ENCODE measurements at regions not wholly inside any gene's neighbourhood (a gene's known extent, or its start where the extent isn't known, plus 50 kb on each side); places are given as distances from the start of the nearest gene placed in this dataset.
A peak's percentile ranks its signal among the peaks of the same experiment; 100 is the strongest.
"Not testable (repeated sequence)": the region's sequence is repeated elsewhere in the genome, so short reads cannot be mapped to it uniquely, and the experiment has no call there.

- Histone ChIP-seq H3K36me3 (ENCODE audit: control insufficient read depth in 4 of 4, insufficient read depth in 4 of 4, low read length in 3 of 4) (no peaks in the 10 kb centered on the region), H3K4me1 (ENCODE audit: control extremely low read depth in 1 of 4, control insufficient read depth in 4 of 4, insufficient read depth in 4 of 4, low read length in 3 of 4) (peaks cover 0 to 15% (median 7%) of the 10 kb centered on the region in 4 experiments), H3K4me3 (ENCODE audit: control insufficient read depth in 1 of 7, extremely low read depth in 1 of 7, insufficient read depth in 4 of 7, low read depth in 2 of 7, low read length in 6 of 7) (no peak overlapping the region), H3K27me3 (replicated peaks in 2 of 5; ENCODE audit: control insufficient read depth in 4 of 5, insufficient read depth in 5 of 5, low read length in 4 of 5) (peaks cover 0 to 8% (median 0%) of the 10 kb centered on the region in 5 experiments), H3K27ac (ENCODE audit: insufficient read depth in 1 of 2, low read depth in 1 of 2, low read length in 2 of 2, poor library complexity in 1 of 2, severe bottlenecking in 2 of 2) (no peak overlapping the region), H3K9me3 (ENCODE audit: control extremely low read depth in 1 of 5, control insufficient read depth in 4 of 5, insufficient read depth in 2 of 5, low read depth in 1 of 5, low read length in 4 of 5) (no peaks in the 10 kb centered on the region)
- WGBS (ENCODE audit: insufficient coverage) = 80% methylated on average over 1 of the region's 2 CpGs
- POLR2A ChIA-PET = no interaction called here
- CTCF ChIA-PET = interaction anchor here (0.6 to 1.2 kb wide), 2 partner anchors 88 to 263 kb away, joined by 3 read pairs; no protein-coding TSS in a partner anchor
- no peak for DNase-seq
These were observed 252.9 kb downstream of the RNF152 start for GRCh38 chr18:61639886-61640285.

GRCh38 chr18:61637905-61638595 lies 254.8 kb downstream of the RNF152 start:
- 100% methylated on average over 2 of the region's 4 CpGs for WGBS (ENCODE audit: insufficient coverage)
- ChIA-PET POLR2A (no interaction called here), CTCF (interaction anchor here (0.8 to 2.2 kb wide), 7 partner anchors 28 to 494 kb away, joined by 3 to 20 read pairs (median 4); no protein-coding TSS in a partner anchor)
- Histone ChIP-seq H3K27me3 (replicated peaks in 2 of 5; ENCODE audit: control insufficient read depth in 4 of 5, insufficient read depth in 5 of 5, low read length in 4 of 5) (peaks cover 0 to 8% (median 0%) of the 10 kb centered on the region in 5 experiments), H3K9me3 (ENCODE audit: control extremely low read depth in 1 of 5, control insufficient read depth in 4 of 5, insufficient read depth in 2 of 5, low read depth in 1 of 5, low read length in 4 of 5) (no peaks in the 10 kb centered on the region), H3K4me1 (ENCODE audit: control extremely low read depth in 1 of 4, control insufficient read depth in 4 of 4, insufficient read depth in 4 of 4, low read length in 3 of 4) (peaks cover 0 to 7% (median 0%) of the 10 kb centered on the region in 4 experiments), H3K36me3 (ENCODE audit: control insufficient read depth in 4 of 4, insufficient read depth in 4 of 4, low read length in 3 of 4) (no peaks in the 10 kb centered on the region), H3K27ac (ENCODE audit: insufficient read depth in 1 of 2, low read depth in 1 of 2, low read length in 2 of 2, poor library complexity in 1 of 2, severe bottlenecking in 2 of 2) (no peak overlapping the region), H3K4me3 (ENCODE audit: control insufficient read depth in 1 of 7, extremely low read depth in 1 of 7, insufficient read depth in 4 of 7, low read depth in 2 of 7, low read length in 6 of 7) (no peak overlapping the region)
- DNase-seq = no peak

GRCh38 chr18:61637319-61637718 lies 255.5 kb downstream of the RNF152 start:
- Histone ChIP-seq H3K36me3 (ENCODE audit: control insufficient read depth in 4 of 4, insufficient read depth in 4 of 4, low read length in 3 of 4) (no peaks in the 10 kb centered on the region), H3K27me3 (replicated peaks in 2 of 5; ENCODE audit: control insufficient read depth in 4 of 5, insufficient read depth in 5 of 5, low read length in 4 of 5) (peaks cover 0 to 8% (median 0%) of the 10 kb centered on the region in 5 experiments), H3K27ac (ENCODE audit: insufficient read depth in 1 of 2, low read depth in 1 of 2, low read length in 2 of 2, poor library complexity in 1 of 2, severe bottlenecking in 2 of 2) (no peak overlapping the region), H3K9me3 (ENCODE audit: control extremely low read depth in 1 of 5, control insufficient read depth in 4 of 5, insufficient read depth in 2 of 5, low read depth in 1 of 5, low read length in 4 of 5) (no peaks in the 10 kb centered on the region), H3K4me3 (ENCODE audit: control insufficient read depth in 1 of 7, extremely low read depth in 1 of 7, insufficient read depth in 4 of 7, low read depth in 2 of 7, low read length in 6 of 7) (no peak overlapping the region), H3K4me1 (ENCODE audit: control extremely low read depth in 1 of 4, control insufficient read depth in 4 of 4, insufficient read depth in 4 of 4, low read length in 3 of 4) (peaks cover 0 to 7% (median 0%) of the 10 kb centered on the region in 4 experiments)
- no peak for DNase-seq
- ChIA-PET CTCF (interaction anchor here (0.8 to 2.2 kb wide), 11 partner anchors 15 to 497 kb away, joined by 3 to 20 read pairs (median 4); no protein-coding TSS in a partner anchor), POLR2A (no interaction called here)
- 100% methylated on average over 8 of the region's 8 CpGs for WGBS (ENCODE audit: insufficient coverage)

GRCh38 chr18:61635901-61636528 lies 256.8 kb downstream of the RNF152 start:
- peak; percentile 44 to 68 (median 62) for DNase-seq
- H3K4me3 ChIP-seq (ENCODE audit: control insufficient read depth in 1 of 7, extremely low read depth in 1 of 7, insufficient read depth in 4 of 7, low read depth in 2 of 7, low read length in 6 of 7) = no peak overlapping the region

GRCh38 chr18:61628085-61628484 lies 264.7 kb downstream of the RNF152 start:
- Histone ChIP-seq H3K27ac (ENCODE audit: insufficient read depth in 1 of 2, low read depth in 1 of 2, low read length in 2 of 2, poor library complexity in 1 of 2, severe bottlenecking in 2 of 2) (no peak overlapping the region), H3K4me1 (ENCODE audit: control extremely low read depth in 1 of 4, control insufficient read depth in 4 of 4, insufficient read depth in 4 of 4, low read length in 3 of 4) (no peaks in the 10 kb centered on the region), H3K9me3 (ENCODE audit: control extremely low read depth in 1 of 5, control insufficient read depth in 4 of 5, insufficient read depth in 2 of 5, low read depth in 1 of 5, low read length in 4 of 5) (no peaks in the 10 kb centered on the region), H3K36me3 (ENCODE audit: control insufficient read depth in 4 of 4, insufficient read depth in 4 of 4, low read length in 3 of 4) (no peaks in the 10 kb centered on the region), H3K27me3 (replicated peaks in 2 of 5; ENCODE audit: control insufficient read depth in 4 of 5, insufficient read depth in 5 of 5, low read length in 4 of 5) (peaks cover 0 to 3% (median 0%) of the 10 kb centered on the region in 5 experiments), H3K4me3 (ENCODE audit: control insufficient read depth in 1 of 7, extremely low read depth in 1 of 7, insufficient read depth in 4 of 7, low read depth in 2 of 7, low read length in 6 of 7) (no peak overlapping the region)
- CTCF ChIA-PET = interaction anchor here (1.0 to 1.7 kb wide), 2 partner anchors 11 to 273 kb away, joined by 3 to 4 read pairs; no protein-coding TSS in a partner anchor
- no peak for DNase-seq
- 29% methylated on average over 3 of the region's 3 CpGs for WGBS (ENCODE audit: insufficient coverage)
- POLR2A ChIA-PET = no interaction called here

More at GRCh38 chr18:61635901-61636528, 256.8 kb downstream of the RNF152 start:
- peaks cover 0 to 8% (median 0%) of the 10 kb centered on the region in 5 experiments for H3K27me3 ChIP-seq (replicated peaks in 2 of 5; ENCODE audit: control insufficient read depth in 4 of 5, insufficient read depth in 5 of 5, low read length in 4 of 5)
- H3K27ac ChIP-seq (ENCODE audit: insufficient read depth in 1 of 2, low read depth in 1 of 2, low read length in 2 of 2, poor library complexity in 1 of 2, severe bottlenecking in 2 of 2) = no peak overlapping the region
- no peaks in the 10 kb centered on the region for H3K36me3 ChIP-seq (ENCODE audit: control insufficient read depth in 4 of 4, insufficient read depth in 4 of 4, low read length in 3 of 4)
- 24% methylated on average over 7 of the region's 7 CpGs for WGBS (ENCODE audit: insufficient coverage)
- ChIA-PET POLR2A (no interaction called here), CTCF (interaction anchor here (0.6 to 3.1 kb wide), 11 partner anchors 9 to 497 kb away, joined by 3 to 20 read pairs (median 6); no protein-coding TSS in a partner anchor)
- H3K4me1 ChIP-seq (ENCODE audit: control extremely low read depth in 1 of 4, control insufficient read depth in 4 of 4, insufficient read depth in 4 of 4, low read length in 3 of 4) = peaks cover 0 to 7% (median 0%) of the 10 kb centered on the region in 4 experiments
- H3K9me3 ChIP-seq (ENCODE audit: control extremely low read depth in 1 of 5, control insufficient read depth in 4 of 5, insufficient read depth in 2 of 5, low read depth in 1 of 5, low read length in 4 of 5) = no peaks in the 10 kb centered on the region

- H3K27me3 ChIP-seq (replicated peaks in 2 of 5; ENCODE audit: control insufficient read depth in 4 of 5, insufficient read depth in 5 of 5, low read length in 4 of 5); H3K36me3 ChIP-seq (ENCODE audit: control insufficient read depth in 4 of 4, insufficient read depth in 4 of 4, low read length in 3 of 4); POLR2A ChIA-PET; H3K9me3 ChIP-seq (ENCODE audit: control extremely low read depth in 1 of 5, control insufficient read depth in 4 of 5, insufficient read depth in 2 of 5, low read depth in 1 of 5, low read length in 4 of 5); H3K4me3 ChIP-seq (ENCODE audit: control insufficient read depth in 1 of 7, extremely low read depth in 1 of 7, insufficient read depth in 4 of 7, low read depth in 2 of 7, low read length in 6 of 7); DNase-seq; H3K27ac ChIP-seq (ENCODE audit: insufficient read depth in 1 of 2, low read depth in 1 of 2, low read length in 2 of 2, poor library complexity in 1 of 2, severe bottlenecking in 2 of 2); H3K4me1 ChIP-seq (ENCODE audit: control extremely low read depth in 1 of 4, control insufficient read depth in 4 of 4, insufficient read depth in 4 of 4, low read length in 3 of 4): not testable (repeated sequence)
- 97% methylated on average over 3 of the region's 3 CpGs for WGBS (ENCODE audit: insufficient coverage)
- CTCF ChIA-PET = interaction anchor here (1.2 kb wide), 1 partner anchor 43 kb away, joined by 3 read pairs; no protein-coding TSS in a partner anchor
These were observed 268.2 kb downstream of the RNF152 start for GRCh38 chr18:61624631-61625030.

- WGBS (ENCODE audit: insufficient coverage) = no CpG with 5 or more reads among the region's 1 CpG
- H3K27ac ChIP-seq (ENCODE audit: insufficient read depth in 1 of 2, low read depth in 1 of 2, low read length in 2 of 2, poor library complexity in 1 of 2, severe bottlenecking in 2 of 2) = no peak overlapping the region
These were observed 273.0 kb downstream of the RNF152 start for GRCh38 chr18:61619783-61620182.

More at GRCh38 chr18:61619783-61620182, 273.0 kb downstream of the RNF152 start:
- Histone ChIP-seq H3K36me3 (ENCODE audit: control insufficient read depth in 4 of 4, insufficient read depth in 4 of 4, low read length in 3 of 4) (no peaks in the 10 kb centered on the region), H3K4me1 (ENCODE audit: control extremely low read depth in 1 of 4, control insufficient read depth in 4 of 4, insufficient read depth in 4 of 4, low read length in 3 of 4) (no peaks in the 10 kb centered on the region), H3K9me3 (ENCODE audit: control extremely low read depth in 1 of 5, control insufficient read depth in 4 of 5, insufficient read depth in 2 of 5, low read depth in 1 of 5, low read length in 4 of 5) (peaks cover 0 to 4% (median 0%) of the 10 kb centered on the region in 5 experiments), H3K27me3 (replicated peaks in 2 of 5; ENCODE audit: control insufficient read depth in 4 of 5, insufficient read depth in 5 of 5, low read length in 4 of 5) (no peaks in the 10 kb centered on the region), H3K4me3 (ENCODE audit: control insufficient read depth in 1 of 7, extremely low read depth in 1 of 7, insufficient read depth in 4 of 7, low read depth in 2 of 7, low read length in 6 of 7) (no peak overlapping the region)
- no peak for DNase-seq
- POLR2A ChIA-PET = no interaction called here
- CTCF ChIA-PET = no interaction called here
